ENCODE measurements at regions not wholly inside any gene's neighbourhood (a gene's known extent, or its start where the extent isn't known, plus 50 kb on each side); places are given as distances from the start of the nearest gene placed in this dataset.

DNA sequence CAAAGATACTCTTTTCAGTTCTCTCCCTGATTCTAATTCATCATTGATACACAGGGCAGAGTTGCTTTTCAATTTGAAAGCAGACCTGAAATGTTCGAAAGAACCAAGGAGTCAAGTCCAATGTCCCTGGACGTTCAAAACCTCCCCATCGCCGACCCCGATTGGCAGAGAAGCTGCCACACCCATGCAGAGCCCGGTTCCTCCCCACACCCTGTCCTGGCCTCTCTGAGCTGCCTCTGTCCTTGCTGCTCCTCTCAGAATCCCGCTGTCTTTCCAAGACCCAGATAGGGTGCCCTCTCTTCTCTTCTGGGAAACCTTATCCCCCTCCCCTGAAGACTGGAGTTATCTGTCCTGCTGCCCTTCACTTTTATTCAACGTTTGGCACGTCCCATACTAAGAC, 52.3 kb upstream of the CITED2 start:
- no peak for DNase-seq

DNA sequence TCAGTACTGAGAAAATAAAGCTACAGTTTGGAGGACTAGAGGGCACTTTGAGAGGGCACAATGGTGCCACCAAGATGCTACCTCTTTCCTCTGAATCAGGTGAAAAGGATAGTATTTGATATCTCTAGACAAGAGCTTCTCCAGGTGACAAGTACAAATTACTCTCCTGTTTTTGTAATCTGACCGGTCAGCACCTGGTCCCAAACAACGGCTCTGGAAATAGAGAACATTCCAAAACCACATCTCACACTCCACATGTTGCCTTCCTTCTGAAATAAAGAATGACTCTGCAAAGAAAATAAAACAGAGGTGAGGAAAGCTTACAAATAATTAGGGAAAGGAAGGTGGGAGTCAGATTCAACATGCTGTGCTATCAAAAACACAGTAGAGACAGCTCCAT, 51.3 kb upstream of the CITED2 start:
- no peak for DNase-seq

GRCh38 chr6:139423971-139424667, 49.7 kb upstream of the CITED2 start:
- DNase-seq: no peak

All from fibroblast of skin of right quadriceps (primary cell).